ENCODE measurements at regions not wholly inside any gene's neighbourhood (a gene's known extent, or its start where the extent isn't known, plus 50 kb on each side); places are given as distances from the start of the nearest gene placed in this dataset.
"Not testable (repeated sequence)": the region's sequence is repeated elsewhere in the genome, so short reads cannot be mapped to it uniquely, and the experiment has no call there.

DNA sequence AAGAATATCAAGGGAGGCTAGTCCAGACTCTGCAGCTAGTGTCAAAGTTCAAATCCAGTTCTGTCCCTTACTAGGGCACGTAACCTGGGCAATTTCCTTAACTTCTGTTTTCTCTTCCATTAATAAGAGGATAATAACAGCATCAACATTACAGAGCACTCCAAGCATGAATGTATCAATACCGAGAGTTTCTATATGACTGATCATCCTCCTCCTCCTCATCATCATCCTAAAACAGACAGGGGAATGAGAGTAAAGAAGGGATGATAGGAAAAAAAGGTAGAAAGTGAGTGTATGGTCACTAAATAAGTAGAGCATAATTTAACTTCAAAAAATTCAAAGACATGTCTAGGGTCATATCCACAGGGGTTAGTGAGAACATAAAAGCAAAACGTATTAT lies 171.4 kb downstream of the NDUFA12 start:
- Histone ChIP-seq H3K36me3 (ENCODE audit: low read depth) (no peaks in the 10 kb centered on the region), H3K27ac (ENCODE audit: poor library complexity, severe bottlenecking) (no peak overlapping the region), H3K4me1 (ENCODE audit: insufficient read depth, poor library complexity, severe bottlenecking) (no peaks in the 10 kb centered on the region), H3K27me3 (ENCODE audit: insufficient read depth, poor library complexity, severe bottlenecking) (no peaks in the 10 kb centered on the region), H3K9me3 (ENCODE audit: severe bottlenecking) (no peaks in the 10 kb centered on the region), H3K4me3 (ENCODE audit: severe bottlenecking) (no peak overlapping the region)
- ATAC-seq (ENCODE audit: low read depth) (no peak), DNase-seq (ENCODE audit: low spot score) (no peak)
- TF ChIP-seq, protein P1, sequence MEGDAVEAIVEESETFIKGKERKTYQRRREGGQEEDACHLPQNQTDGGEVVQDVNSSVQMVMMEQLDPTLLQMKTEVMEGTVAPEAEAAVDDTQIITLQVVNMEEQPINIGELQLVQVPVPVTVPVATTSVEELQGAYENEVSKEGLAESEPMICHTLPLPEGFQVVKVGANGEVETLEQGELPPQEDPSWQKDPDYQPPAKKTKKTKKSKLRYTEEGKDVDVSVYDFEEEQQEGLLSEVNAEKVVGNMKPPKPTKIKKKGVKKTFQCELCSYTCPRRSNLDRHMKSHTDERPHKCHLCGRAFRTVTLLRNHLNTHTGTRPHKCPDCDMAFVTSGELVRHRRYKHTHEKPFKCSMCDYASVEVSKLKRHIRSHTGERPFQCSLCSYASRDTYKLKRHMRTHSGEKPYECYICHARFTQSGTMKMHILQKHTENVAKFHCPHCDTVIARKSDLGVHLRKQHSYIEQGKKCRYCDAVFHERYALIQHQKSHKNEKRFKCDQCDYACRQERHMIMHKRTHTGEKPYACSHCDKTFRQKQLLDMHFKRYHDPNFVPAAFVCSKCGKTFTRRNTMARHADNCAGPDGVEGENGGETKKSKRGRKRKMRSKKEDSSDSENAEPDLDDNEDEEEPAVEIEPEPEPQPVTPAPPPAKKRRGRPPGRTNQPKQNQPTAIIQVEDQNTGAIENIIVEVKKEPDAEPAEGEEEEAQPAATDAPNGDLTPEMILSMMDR (IDR thresholded peaks at IDR 0.05; ENCODE audit: poor library complexity, severe bottlenecking): no peak

DNA sequence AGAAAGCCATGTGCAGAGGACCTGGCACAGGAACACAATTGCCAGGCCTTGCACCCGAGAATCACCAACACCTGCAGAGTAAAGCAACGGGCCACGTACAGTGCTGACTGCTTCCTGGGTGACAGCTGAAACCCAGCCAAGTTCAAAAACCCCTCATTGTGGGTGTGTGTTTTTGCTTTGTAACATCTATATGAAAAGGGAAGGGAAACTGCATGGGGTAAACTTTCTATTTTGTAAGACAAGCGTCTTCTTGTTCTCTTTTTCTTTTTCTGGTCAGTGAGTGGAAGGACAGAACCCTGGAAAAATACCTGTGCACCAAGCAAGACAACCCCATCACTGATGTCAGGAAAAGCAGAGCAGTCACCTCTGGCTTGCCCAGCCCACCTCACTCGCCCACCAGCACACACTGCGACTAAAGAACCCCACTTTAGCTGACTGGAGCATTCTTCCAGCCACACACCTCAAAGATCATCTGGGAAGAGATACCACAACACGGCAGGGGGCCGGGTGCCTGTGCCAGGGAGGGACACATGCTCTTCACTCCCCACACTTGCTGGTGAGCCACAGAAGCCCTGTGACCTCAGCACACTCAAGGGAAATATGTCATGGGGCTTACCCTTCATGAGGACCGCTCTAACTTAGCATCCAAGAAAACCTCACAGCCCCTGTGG lies 172.3 kb downstream of the NDUFA12 start:
- no peaks in the 10 kb centered on the region for H3K4me1 ChIP-seq (ENCODE audit: insufficient read depth, poor library complexity, severe bottlenecking)
- H3K4me3 ChIP-seq (ENCODE audit: severe bottlenecking): no peak overlapping the region
- no peak for DNase-seq (ENCODE audit: low spot score)
- H3K36me3 ChIP-seq (ENCODE audit: low read depth): no peaks in the 10 kb centered on the region
- no peak for ATAC-seq (ENCODE audit: low read depth)
- H3K27ac ChIP-seq (ENCODE audit: poor library complexity, severe bottlenecking): no peak overlapping the region
- no peaks in the 10 kb centered on the region for H3K27me3 ChIP-seq (ENCODE audit: insufficient read depth, poor library complexity, severe bottlenecking)
- H3K9me3 ChIP-seq (ENCODE audit: severe bottlenecking): no peaks in the 10 kb centered on the region
- TF ChIP-seq, protein P1 (IDR thresholded peaks at IDR 0.05; ENCODE audit: poor library complexity, severe bottlenecking): no peak

DNA sequence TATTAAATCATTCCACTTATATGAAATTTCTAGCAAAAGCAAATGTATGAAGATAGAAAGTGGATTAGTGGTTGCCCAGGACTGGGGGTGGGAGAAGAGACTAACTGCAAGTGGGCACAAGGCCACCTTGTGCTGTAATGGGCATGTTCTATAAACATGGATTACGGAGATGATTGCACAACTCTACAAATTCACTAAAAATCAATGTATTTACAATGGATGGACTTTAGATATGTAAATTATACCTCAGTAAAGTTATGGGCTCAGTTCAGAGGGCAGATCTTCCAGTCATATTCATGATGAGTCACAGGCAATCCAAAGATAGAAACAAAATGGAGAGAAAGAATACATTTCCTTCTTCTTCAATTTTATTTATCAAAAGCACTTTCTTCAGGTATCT lies 173.9 kb downstream of the NDUFA12 start:
- Histone ChIP-seq H3K27ac (ENCODE audit: poor library complexity, severe bottlenecking) (no peak overlapping the region), H3K36me3 (ENCODE audit: low read depth) (no peaks in the 10 kb centered on the region), H3K9me3 (ENCODE audit: severe bottlenecking) (no peaks in the 10 kb centered on the region), H3K4me1 (ENCODE audit: insufficient read depth, poor library complexity, severe bottlenecking) (no peaks in the 10 kb centered on the region), H3K27me3 (ENCODE audit: insufficient read depth, poor library complexity, severe bottlenecking) (no peaks in the 10 kb centered on the region), H3K4me3 (ENCODE audit: severe bottlenecking) (no peak overlapping the region)
- DNase-seq (ENCODE audit: low spot score): no peak
- TF ChIP-seq, protein P1 (IDR thresholded peaks at IDR 0.05; ENCODE audit: poor library complexity, severe bottlenecking): no peak
- no peak for ATAC-seq (ENCODE audit: low read depth)

DNA sequence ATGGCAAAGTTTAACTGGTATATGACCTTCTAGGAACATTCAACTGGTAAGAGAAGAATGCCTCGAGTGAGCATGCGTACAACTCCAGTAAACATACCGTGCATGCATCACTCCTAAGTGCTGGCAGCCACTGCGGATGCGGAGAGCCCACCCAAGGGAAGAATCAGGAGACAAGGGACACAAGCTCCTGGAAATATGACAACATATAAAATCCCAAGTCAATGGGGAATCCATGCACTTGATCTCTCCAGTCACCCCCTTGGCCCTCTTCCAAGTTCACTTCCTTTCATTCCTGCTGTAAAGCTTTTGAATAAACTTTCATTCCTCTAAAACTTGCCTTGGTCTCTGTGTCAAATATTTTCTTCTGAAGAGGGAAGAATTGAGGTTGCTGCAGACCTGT lies 168.7 kb upstream of the TMCC3 start:
- no peak for DNase-seq (ENCODE audit: low spot score)
- Histone ChIP-seq H3K27ac (ENCODE audit: poor library complexity, severe bottlenecking) (no peak overlapping the region), H3K27me3 (ENCODE audit: insufficient read depth, poor library complexity, severe bottlenecking) (no peaks in the 10 kb centered on the region), H3K9me3 (ENCODE audit: severe bottlenecking) (no peaks in the 10 kb centered on the region), H3K4me3 (ENCODE audit: severe bottlenecking) (no peak overlapping the region), H3K36me3 (ENCODE audit: low read depth) (no peaks in the 10 kb centered on the region), H3K4me1 (ENCODE audit: insufficient read depth, poor library complexity, severe bottlenecking) (no peaks in the 10 kb centered on the region)
- TF ChIP-seq, protein P1 (IDR thresholded peaks at IDR 0.05; ENCODE audit: poor library complexity, severe bottlenecking): no peak
- ATAC-seq (ENCODE audit: low read depth): no peak

DNA sequence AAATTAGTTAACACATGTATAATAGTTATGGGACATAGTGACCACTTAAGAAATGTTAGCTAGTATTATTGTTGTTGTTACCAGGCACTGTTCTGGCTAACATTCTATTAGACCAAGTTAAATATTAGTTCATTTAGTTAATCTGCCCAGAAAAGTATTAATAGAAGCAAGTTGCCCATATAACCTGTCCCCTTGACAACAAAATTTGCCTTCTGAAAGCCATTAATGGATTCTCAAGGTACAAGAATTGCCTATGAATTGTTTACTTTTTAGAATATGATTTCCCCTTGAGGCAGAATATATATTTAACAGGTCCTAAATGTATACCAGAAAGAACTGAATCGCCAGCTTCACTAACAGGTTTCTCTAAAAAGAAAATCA lies 167.3 kb upstream of the TMCC3 start:
- TF ChIP-seq, protein P1 (IDR thresholded peaks at IDR 0.05; ENCODE audit: poor library complexity, severe bottlenecking): no peak
- Histone ChIP-seq H3K4me1 (ENCODE audit: insufficient read depth, poor library complexity, severe bottlenecking) (no peaks in the 10 kb centered on the region), H3K36me3 (ENCODE audit: low read depth) (no peaks in the 10 kb centered on the region), H3K27ac (ENCODE audit: poor library complexity, severe bottlenecking) (no peak overlapping the region), H3K9me3 (ENCODE audit: severe bottlenecking) (peaks cover 6% of the 10 kb centered on the region), H3K27me3 (ENCODE audit: insufficient read depth, poor library complexity, severe bottlenecking) (no peaks in the 10 kb centered on the region), H3K4me3 (ENCODE audit: severe bottlenecking) (no peak overlapping the region)
- DNase-seq (ENCODE audit: low spot score) (no peak), ATAC-seq (ENCODE audit: low read depth) (no peak)

DNA sequence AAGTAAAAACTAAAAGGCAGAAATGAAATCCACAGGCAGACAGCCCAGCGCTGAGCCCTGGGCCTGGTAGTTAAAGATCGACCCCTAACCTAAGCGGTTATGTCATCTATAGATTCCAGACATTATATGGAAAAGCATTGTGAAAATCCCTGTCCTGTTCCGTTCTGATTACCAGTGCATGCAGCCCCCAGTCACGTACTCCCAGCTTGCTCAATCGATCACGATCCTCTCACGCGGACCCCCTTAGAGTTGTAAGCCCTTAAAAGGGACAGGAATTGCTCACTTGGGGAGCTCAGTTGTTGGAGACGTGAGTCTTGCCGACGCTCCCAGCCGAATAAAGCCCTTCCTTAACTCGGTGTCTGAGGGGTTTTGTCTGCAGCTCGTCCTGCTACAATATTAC lies 166.8 kb upstream of the TMCC3 start:
- not testable (repeated sequence) for H3K27ac ChIP-seq (ENCODE audit: poor library complexity, severe bottlenecking); H3K9me3 ChIP-seq (ENCODE audit: severe bottlenecking); ATAC-seq (ENCODE audit: low read depth); H3K36me3 ChIP-seq (ENCODE audit: low read depth); DNase-seq (ENCODE audit: low spot score); H3K4me3 ChIP-seq (ENCODE audit: severe bottlenecking); H3K27me3 ChIP-seq (ENCODE audit: insufficient read depth, poor library complexity, severe bottlenecking); H3K4me1 ChIP-seq (ENCODE audit: insufficient read depth, poor library complexity, severe bottlenecking)

DNA sequence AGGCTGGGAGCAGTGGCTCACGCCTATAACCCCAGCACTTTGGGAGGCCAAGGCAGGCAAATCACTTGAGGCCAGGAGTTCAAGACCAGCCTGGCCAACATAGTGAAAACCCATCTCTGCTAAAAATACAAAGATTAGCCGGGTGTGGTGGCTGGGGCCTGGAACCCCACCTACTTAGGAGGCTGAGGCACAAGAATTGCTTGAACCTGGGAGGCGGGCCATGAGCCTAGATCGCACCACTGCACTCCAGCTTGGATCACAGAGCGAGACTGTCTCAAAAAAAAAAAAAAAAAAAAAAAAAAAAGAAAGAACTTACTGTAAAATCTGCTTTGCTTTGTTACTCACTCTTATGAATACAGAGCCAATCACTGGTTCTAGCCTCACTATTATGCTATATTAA lies 166.4 kb upstream of the TMCC3 start:
- not testable (repeated sequence) for H3K4me1 ChIP-seq (ENCODE audit: insufficient read depth, poor library complexity, severe bottlenecking); ATAC-seq (ENCODE audit: low read depth); H3K4me3 ChIP-seq (ENCODE audit: severe bottlenecking)

More for the DNA sequence above, 166.4 kb upstream of the TMCC3 start:
- not testable (repeated sequence) for DNase-seq (ENCODE audit: low spot score); H3K9me3 ChIP-seq (ENCODE audit: severe bottlenecking); H3K27me3 ChIP-seq (ENCODE audit: insufficient read depth, poor library complexity, severe bottlenecking); H3K36me3 ChIP-seq (ENCODE audit: low read depth); H3K27ac ChIP-seq (ENCODE audit: poor library complexity, severe bottlenecking)

All from RWPE2 (cell line).